Epithelial cell of esophagus (primary cell): ENCODE measurements at regions not wholly inside any gene's neighbourhood (a gene's known extent, or its start where the extent isn't known, plus 50 kb on each side); places are given as distances from the start of the nearest gene placed in this dataset.

Source experiments
- DNase-seq: peaks from one replicate; pipeline ENCODE4 v3.0.0; 2010; ENCODE audit warnings: low read depth
- H3K4me3 ChIP-seq: 2 replicates; pipeline ENCODE4 v1.5.1; 2011; ENCODE audit warnings: mild to moderate bottlenecking, low read length, control low read depth
- CTCF ChIP-seq: IDR thresholded peaks from 2 replicates; pipeline ENCODE4 v1.5.1; 2011; ENCODE audit warnings: low read depth, mild to moderate bottlenecking, low read length, control low read depth, inconsistent platforms; ENCODE audit not compliant: insufficient read depth; ENCODE audit errors: missing control alignments

GRCh38 chr15:67914028-67914427 is 74.2 kb upstream of the RNU6-1 start:
- DNase-seq = no peak
- TF ChIP-seq CTCF = no peak
- no peak overlapping the region for H3K4me3 ChIP-seq

- no peak for DNase-seq
These were observed 75.0 kb upstream of the RNU6-1 start for GRCh38 chr15:67914537-67915460.

GRCh38 chr15:67915461-67916374 is 75.9 kb upstream of the RNU6-1 start:
- no peak for DNase-seq
- no peak for TF ChIP-seq CTCF
- H3K4me3 ChIP-seq = no peak overlapping the region

More at GRCh38 chr15:67914537-67915460, 75.0 kb upstream of the RNU6-1 start:
- H3K4me3 ChIP-seq = no peak overlapping the region
- no peak for TF ChIP-seq CTCF

- DNase-seq = no peak
- TF ChIP-seq CTCF = no peak
These were observed 76.7 kb upstream of the RNU6-1 start for GRCh38 chr15:67916565-67916964.

GRCh38 chr15:67917037-67917436 is 77.2 kb upstream of the RNU6-1 start:
- H3K4me3 ChIP-seq = no peak overlapping the region
- no peak for TF ChIP-seq CTCF
- DNase-seq = no peak

More at GRCh38 chr15:67916565-67916964, 76.7 kb upstream of the RNU6-1 start:
- no peak overlapping the region for H3K4me3 ChIP-seq

- DNase-seq = no peak
- no peak for TF ChIP-seq CTCF
- H3K4me3 ChIP-seq = no peak overlapping the region
These were observed 77.8 kb upstream of the RNU6-1 start for GRCh38 chr15:67917636-67918035.
